ENCODE measurements at regions not wholly inside any gene's neighbourhood (a gene's known extent, or its start where the extent isn't known, plus 50 kb on each side); places are given as distances from the start of the nearest gene placed in this dataset.

DNA sequence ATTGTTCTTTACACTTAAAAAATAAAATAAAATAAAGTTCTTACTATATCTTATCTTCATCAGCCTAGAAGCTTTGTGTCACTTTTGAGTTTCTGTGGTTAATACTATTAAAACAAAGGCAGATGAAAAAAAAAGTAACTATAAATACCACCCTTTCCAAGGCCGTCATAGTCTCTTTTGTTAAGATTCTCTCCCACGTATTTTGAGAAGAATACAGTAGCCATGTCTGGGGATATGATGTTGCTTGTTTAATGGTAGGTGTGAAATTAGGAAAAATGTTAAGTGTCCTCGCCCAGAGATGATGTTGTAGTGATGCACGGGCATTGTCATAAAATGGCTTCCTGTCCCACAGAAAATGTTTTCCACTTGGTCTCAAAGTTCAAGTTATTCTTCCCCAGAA is 223.9 kb downstream of the NEBL start:
- no peaks in the 10 kb centered on the region for H3K9me3 ChIP-seq
- TF ChIP-seq, protein P1, sequence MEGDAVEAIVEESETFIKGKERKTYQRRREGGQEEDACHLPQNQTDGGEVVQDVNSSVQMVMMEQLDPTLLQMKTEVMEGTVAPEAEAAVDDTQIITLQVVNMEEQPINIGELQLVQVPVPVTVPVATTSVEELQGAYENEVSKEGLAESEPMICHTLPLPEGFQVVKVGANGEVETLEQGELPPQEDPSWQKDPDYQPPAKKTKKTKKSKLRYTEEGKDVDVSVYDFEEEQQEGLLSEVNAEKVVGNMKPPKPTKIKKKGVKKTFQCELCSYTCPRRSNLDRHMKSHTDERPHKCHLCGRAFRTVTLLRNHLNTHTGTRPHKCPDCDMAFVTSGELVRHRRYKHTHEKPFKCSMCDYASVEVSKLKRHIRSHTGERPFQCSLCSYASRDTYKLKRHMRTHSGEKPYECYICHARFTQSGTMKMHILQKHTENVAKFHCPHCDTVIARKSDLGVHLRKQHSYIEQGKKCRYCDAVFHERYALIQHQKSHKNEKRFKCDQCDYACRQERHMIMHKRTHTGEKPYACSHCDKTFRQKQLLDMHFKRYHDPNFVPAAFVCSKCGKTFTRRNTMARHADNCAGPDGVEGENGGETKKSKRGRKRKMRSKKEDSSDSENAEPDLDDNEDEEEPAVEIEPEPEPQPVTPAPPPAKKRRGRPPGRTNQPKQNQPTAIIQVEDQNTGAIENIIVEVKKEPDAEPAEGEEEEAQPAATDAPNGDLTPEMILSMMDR (IDR thresholded peaks at IDR 0.05) = no peak
- H3K27ac ChIP-seq = no peak overlapping the region
- H3K36me3 ChIP-seq = no peaks in the 10 kb centered on the region
- no peak for DNase-seq (ENCODE audit: low spot score in 2 of 2)
- H3K4me1 ChIP-seq = no peaks in the 10 kb centered on the region
- H3K4me3 ChIP-seq = no peak overlapping the region
- H3K27me3 ChIP-seq = no peaks in the 10 kb centered on the region
- intact Hi-C loops (cut with DNase I) = no loop called here

DNA sequence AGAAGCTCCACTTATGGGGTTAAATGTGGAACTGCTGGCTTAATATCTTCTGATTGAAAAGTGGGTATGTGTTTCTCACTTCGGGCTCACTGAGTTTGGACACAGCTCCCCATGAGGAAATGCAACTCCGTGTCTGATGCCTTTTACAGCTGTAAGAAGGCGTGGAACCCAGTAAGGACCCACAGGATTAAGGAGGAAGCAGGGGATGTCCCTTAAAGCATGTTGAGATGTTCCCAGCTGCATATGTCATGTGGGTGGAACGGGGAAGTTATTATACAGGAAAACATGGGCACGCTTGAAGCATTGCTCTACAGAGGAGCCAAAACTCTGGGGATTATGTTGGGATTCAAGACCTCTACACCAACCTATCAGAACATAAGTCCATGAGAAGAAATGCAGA is 224.4 kb downstream of the NEBL start:
- Histone ChIP-seq H3K27ac (no peak overlapping the region), H3K4me1 (no peaks in the 10 kb centered on the region), H3K9me3 (no peaks in the 10 kb centered on the region), H3K4me3 (no peak overlapping the region), H3K27me3 (no peaks in the 10 kb centered on the region), H3K36me3 (no peaks in the 10 kb centered on the region)
- intact Hi-C loops (cut with DNase I) = no loop called here
- no peak for DNase-seq (ENCODE audit: low spot score in 2 of 2)
- TF ChIP-seq, protein P1 (IDR thresholded peaks at IDR 0.05) = no peak

DNA sequence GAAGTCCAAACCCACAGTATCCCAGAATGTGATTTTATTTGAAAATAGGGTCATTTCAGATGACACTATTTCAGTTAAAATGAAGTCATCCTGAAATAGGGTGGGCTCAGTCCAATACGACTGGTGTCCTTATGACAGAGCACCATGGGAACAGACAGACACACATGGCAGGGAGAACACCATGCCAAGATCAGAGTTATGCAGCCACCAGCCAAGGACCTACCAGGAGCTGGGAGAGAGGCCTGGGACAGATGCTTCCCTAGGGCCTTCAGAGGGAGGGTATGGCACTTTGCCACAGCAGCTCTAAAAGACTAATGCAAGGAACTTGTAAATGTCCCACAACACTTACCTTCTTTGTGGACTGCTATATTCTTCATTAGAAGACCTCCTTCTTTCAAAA is 226.5 kb downstream of the NEBL start:
- DNase-seq (ENCODE audit: low spot score in 2 of 2) = no peak
- intact Hi-C loops (cut with DNase I) = no loop called here
- H3K4me3 ChIP-seq = no peak overlapping the region
- no peaks in the 10 kb centered on the region for H3K9me3 ChIP-seq
- H3K36me3 ChIP-seq = no peaks in the 10 kb centered on the region
- H3K27ac ChIP-seq = no peak overlapping the region
- TF ChIP-seq, protein P1 (IDR thresholded peaks at IDR 0.05) = no peak
- no peaks in the 10 kb centered on the region for H3K4me1 ChIP-seq
- no peaks in the 10 kb centered on the region for H3K27me3 ChIP-seq

DNA sequence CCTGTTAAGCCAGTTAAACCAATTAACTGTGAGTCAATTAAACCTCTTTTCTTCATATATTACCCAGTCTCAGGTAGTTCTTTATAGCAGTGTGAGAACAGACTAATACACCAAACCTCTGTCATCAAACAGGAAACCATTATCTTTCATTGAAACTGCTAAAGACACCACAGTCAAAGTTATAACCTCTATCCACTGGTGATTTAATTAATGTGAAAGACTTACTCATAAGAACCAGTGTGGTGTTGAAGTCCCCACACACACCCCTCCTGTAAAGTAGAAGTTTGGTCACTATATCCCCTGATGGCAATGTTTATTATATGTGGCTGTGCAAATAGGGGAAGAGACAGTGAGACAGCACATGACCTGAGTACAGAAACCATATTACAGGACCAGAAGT is 228.1 kb downstream of the NEBL start:
- TF ChIP-seq, protein P1 (IDR thresholded peaks at IDR 0.05) = no peak
- H3K27ac ChIP-seq = no peak overlapping the region
- no peak for DNase-seq (ENCODE audit: low spot score in 2 of 2)
- intact Hi-C loops (cut with DNase I) = no loop called here
- no peaks in the 10 kb centered on the region for H3K27me3 ChIP-seq
- H3K4me3 ChIP-seq = no peak overlapping the region
- H3K9me3 ChIP-seq = no peaks in the 10 kb centered on the region
- no peaks in the 10 kb centered on the region for H3K36me3 ChIP-seq
- H3K4me1 ChIP-seq = no peaks in the 10 kb centered on the region

DNA sequence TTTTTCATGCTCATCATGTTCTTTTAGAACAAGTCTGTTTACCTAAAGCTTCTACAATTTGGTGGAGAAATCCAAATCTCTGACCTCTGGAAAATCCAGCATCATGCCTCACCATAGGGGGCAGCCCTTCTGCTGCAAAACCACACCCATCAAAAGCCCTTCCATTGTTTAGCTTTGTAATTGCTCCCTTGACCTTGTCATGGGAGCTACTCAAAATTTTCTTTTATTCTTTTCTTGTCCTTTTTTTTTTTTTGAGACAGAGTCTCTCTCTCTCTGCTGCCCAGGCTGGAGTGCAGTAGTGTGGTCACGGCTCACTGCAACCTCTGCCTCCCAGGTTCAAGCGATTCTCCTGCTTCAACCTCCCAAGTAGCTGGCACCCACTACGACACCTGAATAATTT is 234.4 kb downstream of the NEBL start:
- TF ChIP-seq, protein P1 (IDR thresholded peaks at IDR 0.05) = no peak
- Histone ChIP-seq H3K27ac (no peak overlapping the region), H3K36me3 (no peaks in the 10 kb centered on the region), H3K4me1 (no peaks in the 10 kb centered on the region), H3K9me3 (no peaks in the 10 kb centered on the region), H3K27me3 (no peaks in the 10 kb centered on the region), H3K4me3 (no peak overlapping the region)
- no peak for DNase-seq (ENCODE audit: low spot score in 2 of 2)
- intact Hi-C loops (cut with DNase I) = no loop called here

DNA sequence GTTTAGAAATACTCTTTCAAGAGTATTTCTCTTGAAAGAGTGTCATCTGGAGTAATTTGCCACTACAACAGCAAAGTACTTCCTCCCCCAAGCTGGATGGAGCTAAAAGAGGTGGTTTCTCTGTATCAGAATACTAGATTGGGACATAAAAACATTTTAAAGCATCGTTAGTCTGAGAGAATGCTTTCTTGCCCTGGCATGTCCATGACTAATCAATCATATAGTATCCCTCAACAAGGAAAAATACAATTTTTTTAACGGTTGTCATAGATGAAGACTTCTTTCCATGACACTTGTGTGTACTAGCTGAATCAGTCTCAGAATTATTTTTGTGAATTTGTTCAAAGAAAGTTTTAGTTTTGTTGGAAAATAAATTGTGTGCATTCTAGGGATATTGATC is 237.9 kb downstream of the NEBL start:
- no peak for DNase-seq (ENCODE audit: low spot score in 2 of 2)
- no peak overlapping the region for H3K4me3 ChIP-seq
- H3K36me3 ChIP-seq = no peaks in the 10 kb centered on the region
- H3K4me1 ChIP-seq = no peaks in the 10 kb centered on the region
- no peaks in the 10 kb centered on the region for H3K27me3 ChIP-seq
- intact Hi-C loops (cut with DNase I) = no loop called here
- no peaks in the 10 kb centered on the region for H3K9me3 ChIP-seq
- TF ChIP-seq, protein P1 (IDR thresholded peaks at IDR 0.05) = no peak
- H3K27ac ChIP-seq = no peak overlapping the region
